OCI-LY1 (cell line): ENCODE measurements at regions not wholly inside any gene's neighbourhood (a gene's known extent, or its start where the extent isn't known, plus 50 kb on each side); places are given as distances from the start of the nearest gene placed in this dataset.

Source experiments
- H2AFZ ChIP-seq: fragments of 200-600 bp; sonication (generic), shearing (Covaris generic); 2 replicates; pipeline ENCODE4 v1.6.0; 2014; ENCODE audit warnings: antibody characterized with exemption, mild to moderate bottlenecking, low read length
- H3F3A ChIP-seq: fragments of 200-600 bp; sonication (generic), shearing (Covaris generic); 2 replicates; pipeline ENCODE4 v1.6.0; 2014; ENCODE audit warnings: mild to moderate bottlenecking, antibody characterized with exemption, low read length, moderate library complexity; ENCODE audit not compliant: insufficient read depth
- H3K27ac ChIP-seq: fragments of 200-600 bp; sonication (generic); 2 replicates; pipeline ENCODE4 v1.5.1; 2014; ENCODE audit warnings: low read length, mixed run types, mild to moderate bottlenecking, low read depth; ENCODE audit not compliant: poor library complexity, severe bottlenecking
- H3K27me3 ChIP-seq: fragments of 200-600 bp; sonication (generic); 2 replicates; pipeline ENCODE4 v1.6.0; 2014; ENCODE audit warnings: antibody characterized with exemption, mild to moderate bottlenecking, low read length, moderate library complexity; ENCODE audit not compliant: insufficient read depth
- H3K36me3 ChIP-seq: fragments of 200-600 bp; sonication (generic); 2 replicates; pipeline ENCODE4 v1.6.1; 2014; ENCODE audit warnings: mild to moderate bottlenecking, antibody characterized with exemption, low read length, moderate library complexity, mixed read lengths; ENCODE audit not compliant: insufficient read depth
- H3K4me1 ChIP-seq: fragments of 200-600 bp; sonication (generic); 2 replicates; pipeline ENCODE4 v1.5.1; 2014; ENCODE audit warnings: mild to moderate bottlenecking, low read length, moderate library complexity; ENCODE audit not compliant: insufficient read depth, severe bottlenecking
- H3K4me2 ChIP-seq: fragments of 200-600 bp; sonication (generic), shearing (Covaris generic); 2 replicates; pipeline ENCODE4 v1.6.1; 2014; ENCODE audit warnings: low read length
- H3K4me3 ChIP-seq: fragments of 200-600 bp; sonication (generic); 2 replicates; pipeline ENCODE4 v1.5.1; 2014; ENCODE audit warnings: low read length, low read depth, mild to moderate bottlenecking, mixed read lengths; ENCODE audit not compliant: poor library complexity, severe bottlenecking
- H3K79me2 ChIP-seq: fragments of 200-600 bp; shearing (Covaris generic); 2 replicates; pipeline ENCODE4 v1.6.1; 2016; ENCODE audit warnings: mixed run types, low read length, mixed read lengths; ENCODE audit not compliant: insufficient read depth
- H3K9ac ChIP-seq: fragments of 200-600 bp; sonication (generic), shearing (Covaris generic); 2 replicates; pipeline ENCODE4 v1.6.1; 2014; ENCODE audit warnings: mild to moderate bottlenecking, low read length, mixed read lengths
- H3K9me2 ChIP-seq: fragments of 200-600 bp; sonication (generic), shearing (Covaris generic); 2 replicates; pipeline ENCODE4 v1.6.1; 2014; ENCODE audit warnings: low read depth, mild to moderate bottlenecking, low read length, mixed read lengths
- H3K9me3 ChIP-seq: fragments of 200-600 bp; shearing (Covaris generic); 2 replicates; pipeline ENCODE4 v1.6.1; 2014; ENCODE audit warnings: low read length, mixed read lengths
- H4K20me1 ChIP-seq: fragments of 200-600 bp; sonication (generic), shearing (Covaris generic); 2 replicates; pipeline ENCODE4 v1.6.0; 2016; ENCODE audit warnings: mild to moderate bottlenecking, low read length; ENCODE audit not compliant: insufficient read depth
- CTCF ChIP-seq: fragments of 200-600 bp; sonication (generic), shearing (Covaris generic); IDR thresholded peaks from 2 replicates; pipeline ENCODE4 v1.5.1; 2017; ENCODE audit warnings: mild to moderate bottlenecking, antibody characterized with exemption, low read length, moderate library complexity, mixed read lengths
- EZH2 ChIP-seq: fragments of 200-600 bp; sonication (generic), shearing (Covaris generic); IDR thresholded peaks from 2 replicates; pipeline ENCODE4 v1.8.0; 2017; ENCODE audit warnings: borderline replicate concordance, mixed run types, mild to moderate bottlenecking, antibody characterized with exemption, low read length, moderate library complexity, mixed read lengths

- H3K27ac ChIP-seq = no peak overlapping the region
These were observed 195.9 kb downstream of the SEMA6A start for GRCh38 chr5:116378777-116379121.

GRCh38 chr5:116378007-116378776 is 196.4 kb downstream of the SEMA6A start:
- Histone ChIP-seq H3K27me3 (no peaks in the 10 kb centered on the region), H3K9me3 (no peaks in the 10 kb centered on the region), H3K4me2 (no peak overlapping the region), H3K79me2 (no peaks in the 10 kb centered on the region), H3K36me3 (no peaks in the 10 kb centered on the region), H4K20me1 (no peaks in the 10 kb centered on the region), H3K4me3 (no peak overlapping the region), H3K9ac (no peak overlapping the region), H3K27ac (no peak overlapping the region), H3K4me1 (no peaks in the 10 kb centered on the region), H2AFZ (no peak overlapping the region), H3F3A (no peaks in the 10 kb centered on the region), H3K9me2 (no peaks in the 10 kb centered on the region)
- TF ChIP-seq EZH2 = no peak
- TF ChIP-seq CTCF = no peak

More at GRCh38 chr5:116378777-116379121, 195.9 kb downstream of the SEMA6A start:
- no peak for TF ChIP-seq CTCF
- TF ChIP-seq EZH2 = no peak
- Histone ChIP-seq H3K9me3 (no peaks in the 10 kb centered on the region), H3K4me1 (no peaks in the 10 kb centered on the region), H3K79me2 (no peaks in the 10 kb centered on the region), H3K4me2 (no peak overlapping the region), H3K27me3 (no peaks in the 10 kb centered on the region), H4K20me1 (no peaks in the 10 kb centered on the region), H3K9ac (no peak overlapping the region), H3K4me3 (no peak overlapping the region), H2AFZ (no peak overlapping the region), H3F3A (no peaks in the 10 kb centered on the region), H3K9me2 (no peaks in the 10 kb centered on the region), H3K36me3 (no peaks in the 10 kb centered on the region)

- Histone ChIP-seq H3F3A (no peaks in the 10 kb centered on the region), H3K4me2 (no peak overlapping the region), H3K27me3 (no peaks in the 10 kb centered on the region), H3K9me2 (no peaks in the 10 kb centered on the region), H4K20me1 (no peaks in the 10 kb centered on the region), H3K27ac (no peak overlapping the region), H3K36me3 (no peaks in the 10 kb centered on the region), H3K4me3 (no peak overlapping the region), H3K79me2 (no peaks in the 10 kb centered on the region), H3K4me1 (no peaks in the 10 kb centered on the region), H2AFZ (no peak overlapping the region), H3K9me3 (no peaks in the 10 kb centered on the region), H3K9ac (no peak overlapping the region)
- no peak for TF ChIP-seq EZH2
These were observed 197.2 kb downstream of the SEMA6A start for GRCh38 chr5:116377276-116378006.
